Astrocyte (in vitro differentiated cells and primary cell): ENCODE measurements at regions not wholly inside any gene's neighbourhood (a gene's known extent, or its start where the extent isn't known, plus 50 kb on each side); places are given as distances from the start of the nearest gene placed in this dataset.

Experiments
- DNase-seq: peaks from one replicate; pipeline ENCODE4 v3.0.0-alpha.2; 2010; ENCODE audit warnings: low read depth
- FAIRE-seq: peaks from 2 replicates; lab custom pipeline; 2011; peaks lifted over from hg19 to GRCh38; lab: Jason Lieb, UNC
- H2AFZ ChIP-seq: 2 replicates; pipeline ENCODE4 v1.6.0; 2012; ENCODE audit warnings: low read depth, low read length, inconsistent platforms
- H3K27ac ChIP-seq: 2 replicates; pipeline ENCODE4 v1.5.1; 2011; ENCODE audit warnings: low read depth, low read length, inconsistent platforms
- H3K27me3 ChIP-seq: 2 replicates; pipeline ENCODE4 v1.6.0; 2011; ENCODE audit warnings: low read length, inconsistent platforms; ENCODE audit not compliant: insufficient read depth
- H3K36me3 ChIP-seq: 2 replicates; pipeline ENCODE4 v1.5.1; 2011; ENCODE audit warnings: low read length, inconsistent platforms; ENCODE audit not compliant: insufficient read depth
- H3K4me1 ChIP-seq: 2 replicates; pipeline ENCODE4 v1.5.1; 2011; ENCODE audit warnings: low read length, inconsistent platforms; ENCODE audit not compliant: insufficient read depth
- H3K4me2 ChIP-seq: 2 replicates; pipeline ENCODE4 v1.6.0; 2012; ENCODE audit warnings: low read length, inconsistent platforms
- H3K4me3 ChIP-seq: 2 replicates; pipeline ENCODE4 v1.5.1; 2011; ENCODE audit warnings: low read depth, mild to moderate bottlenecking, low read length, inconsistent platforms; ENCODE audit not compliant: insufficient read depth
- H3K79me2 ChIP-seq: 2 replicates; pipeline ENCODE4 v1.6.0; 2012; ENCODE audit warnings: mild to moderate bottlenecking, low read length, inconsistent platforms; ENCODE audit not compliant: insufficient read depth
- H3K9ac ChIP-seq: 2 replicates; pipeline ENCODE4 v1.6.0; 2012; ENCODE audit warnings: mild to moderate bottlenecking, low read length, inconsistent platforms
- H3K9me3 ChIP-seq: 2 replicates; pipeline ENCODE4 v1.5.1; 2012; ENCODE audit warnings: low read depth, mild to moderate bottlenecking, low read length, inconsistent platforms; ENCODE audit not compliant: insufficient read depth
- H4K20me1 ChIP-seq: 2 replicates; pipeline ENCODE4 v1.6.0; 2012; ENCODE audit warnings: low read length, inconsistent platforms; ENCODE audit not compliant: insufficient read depth
- H3K27ac Mint-ChIP-seq: one replicate; pipeline ENCODE4 v1.8.0; 2021; ENCODE audit warnings: mild to moderate bottlenecking, mixed read lengths; ENCODE audit not compliant: unreplicated experiment
- H3K27me3 Mint-ChIP-seq: one replicate; pipeline ENCODE4 v1.8.0; 2021; ENCODE audit warnings: low read depth, mixed read lengths; ENCODE audit not compliant: unreplicated experiment
- H3K36me3 Mint-ChIP-seq: one replicate; pipeline ENCODE4 v1.8.0; 2021; ENCODE audit warnings: low read depth, mixed read lengths; ENCODE audit not compliant: unreplicated experiment
- H3K4me1 Mint-ChIP-seq: one replicate; pipeline ENCODE4 v1.8.0; 2021; ENCODE audit warnings: low read depth, mixed read lengths; ENCODE audit not compliant: unreplicated experiment
- H3K4me3 Mint-ChIP-seq: one replicate; pipeline ENCODE4 v1.8.0; 2021; ENCODE audit warnings: mild to moderate bottlenecking, moderate library complexity, mixed read lengths; ENCODE audit not compliant: unreplicated experiment
- H3K9me3 Mint-ChIP-seq: one replicate; pipeline ENCODE4 v1.8.0; 2021; ENCODE audit warnings: mild to moderate bottlenecking, mixed read lengths; ENCODE audit not compliant: unreplicated experiment
- CTCF ChIP-seq: IDR thresholded peaks from 2 replicates; pipeline ENCODE4 v1.5.1; 2011; ENCODE audit warnings: low read depth, mild to moderate bottlenecking, inconsistent platforms, low read length, moderate library complexity; ENCODE audit not compliant: insufficient read depth
- EZH2 ChIP-seq: IDR thresholded peaks from 2 replicates; pipeline ENCODE4 v1.6.1; 2012; ENCODE audit warnings: mild to moderate bottlenecking, low read length, inconsistent platforms; ENCODE audit not compliant: insufficient read depth

- H4K20me1 ChIP-seq: no peaks in the 10 kb centered on the region
- Mint-ChIP-seq H3K36me3 (no peaks in the 10 kb centered on the region), H3K27ac (no peak overlapping the region), H3K9me3 (peaks cover 6% of the 10 kb centered on the region), H3K27me3 (peaks cover 53% of the 10 kb centered on the region), H3K4me1 (no peaks in the 10 kb centered on the region), H3K4me3 (no peak overlapping the region)
- H3K4me2 ChIP-seq: no peak overlapping the region
- H2AFZ ChIP-seq: no peak overlapping the region
- H3K4me3 ChIP-seq: no peak overlapping the region
- no peak overlapping the region for H3K9ac ChIP-seq
- H3K9me3 ChIP-seq: no peaks in the 10 kb centered on the region
- H3K27me3 ChIP-seq: no peaks in the 10 kb centered on the region
- H3K79me2 ChIP-seq: no peaks in the 10 kb centered on the region
- no peaks in the 10 kb centered on the region for H3K4me1 ChIP-seq
- TF ChIP-seq EZH2 (no peak), CTCF (no peak)
- no peak overlapping the region for H3K27ac ChIP-seq
- FAIRE-seq (no peak), DNase-seq (no peak)
- H3K36me3 ChIP-seq: no peaks in the 10 kb centered on the region
Measured at GRCh38 chr2:239537633-239538356, 137.0 kb upstream of the HDAC4 start.

GRCh38 chr2:239536186-239536585 is 135.4 kb upstream of the HDAC4 start:
- Mint-ChIP-seq H3K4me1 (no peaks in the 10 kb centered on the region), H3K27me3 (peaks cover 55% of the 10 kb centered on the region), H3K9me3 (peaks cover 6% of the 10 kb centered on the region), H3K4me3 (no peak overlapping the region), H3K36me3 (no peaks in the 10 kb centered on the region), H3K27ac (no peak overlapping the region)
- Histone ChIP-seq H3K9me3 (no peaks in the 10 kb centered on the region), H3K4me3 (no peak overlapping the region), H3K9ac (no peak overlapping the region), H3K4me1 (no peaks in the 10 kb centered on the region), H3K79me2 (no peaks in the 10 kb centered on the region), H3K4me2 (no peak overlapping the region), H4K20me1 (no peaks in the 10 kb centered on the region), H2AFZ (no peak overlapping the region), H3K27ac (no peak overlapping the region), H3K27me3 (no peaks in the 10 kb centered on the region), H3K36me3 (no peaks in the 10 kb centered on the region)
- DNase-seq (no peak), FAIRE-seq (no peak)
- TF ChIP-seq CTCF (no peak), EZH2 (no peak)

GRCh38 chr2:239535413-239536144 is 134.8 kb upstream of the HDAC4 start:
- H3K27ac ChIP-seq: no peak overlapping the region
- H2AFZ ChIP-seq: no peak overlapping the region
- H3K4me2 ChIP-seq: no peak overlapping the region
- peaks cover 6% of the 10 kb centered on the region for H3K9me3 Mint-ChIP-seq
- no peaks in the 10 kb centered on the region for H3K4me1 Mint-ChIP-seq
- H3K36me3 ChIP-seq: no peaks in the 10 kb centered on the region
- H4K20me1 ChIP-seq: no peaks in the 10 kb centered on the region
- no peaks in the 10 kb centered on the region for H3K4me1 ChIP-seq
- no peak overlapping the region for H3K9ac ChIP-seq
- H3K4me3 Mint-ChIP-seq: no peak overlapping the region
- H3K36me3 Mint-ChIP-seq: no peaks in the 10 kb centered on the region
- TF ChIP-seq CTCF (no peak), EZH2 (no peak)
- DNase-seq: no peak
- H3K27me3 Mint-ChIP-seq: peaks cover 61% of the 10 kb centered on the region
- no peaks in the 10 kb centered on the region for H3K9me3 ChIP-seq
- no peaks in the 10 kb centered on the region for H3K79me2 ChIP-seq
- no peaks in the 10 kb centered on the region for H3K27me3 ChIP-seq
- FAIRE-seq: no peak
- no peak overlapping the region for H3K27ac Mint-ChIP-seq
- H3K4me3 ChIP-seq: no peak overlapping the region
